GM12891 (cell line): ENCODE measurements at regions not wholly inside any gene's neighbourhood (a gene's known extent, or its start where the extent isn't known, plus 50 kb on each side); places are given as distances from the start of the nearest gene placed in this dataset.

Experiments
- PAX5 ChIP-seq: IDR thresholded peaks from 2 replicates; pipeline ENCODE4 v1.6.1; 2011; ENCODE audit warnings: low read length, moderate library complexity, mild to moderate bottlenecking; ENCODE audit not compliant: insufficient read depth, severe bottlenecking
- POLR2A ChIP-seq: IDR thresholded peaks from 2 replicates; pipeline ENCODE4 v1.6.1; 2011; ENCODE audit warnings: low read depth, low read length, control low read depth
- POLR2AphosphoS5 ChIP-seq: IDR thresholded peaks from 2 replicates; pipeline ENCODE4 v1.6.1; 2011; ENCODE audit warnings: low read depth, low read length, control low read depth
- SPI1 ChIP-seq: IDR thresholded peaks from 2 replicates; pipeline ENCODE4 v1.6.1; 2011; ENCODE audit warnings: low read depth, low read length, control low read depth
- TAF1 ChIP-seq: IDR thresholded peaks from 2 replicates; pipeline ENCODE4 v1.6.1; 2011; ENCODE audit warnings: low read depth, low read length, control low read depth

DNA sequence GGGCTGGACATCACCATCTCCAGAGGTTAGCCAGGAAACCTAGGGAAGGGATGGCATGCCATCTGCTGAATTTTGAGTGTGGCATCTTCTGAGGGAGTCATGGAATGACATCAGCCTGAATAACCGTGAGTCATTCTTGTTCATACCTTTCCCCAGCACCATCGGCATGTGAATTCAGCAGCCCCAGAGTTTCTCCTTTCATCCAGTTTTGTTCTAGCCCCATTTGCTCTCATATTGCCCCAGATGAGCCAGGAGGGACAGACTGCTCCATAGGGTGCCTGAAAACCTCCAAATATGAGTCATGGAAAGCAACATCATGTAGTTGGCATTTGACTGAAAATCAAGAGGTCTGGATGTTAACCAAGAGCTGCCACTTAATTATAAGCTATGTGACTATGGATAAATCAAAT, 219.2 kb upstream of the SGK1 start:
- no peak for TF ChIP-seq SPI1
- no peak for TF ChIP-seq POLR2A
- no peak for TF ChIP-seq TAF1
- no peak for TF ChIP-seq POLR2AphosphoS5
- TF ChIP-seq PAX5, result no peak
